Cardiac fibroblast (primary cell): ENCODE measurements at regions not wholly inside any gene's neighbourhood (a gene's known extent, or its start where the extent isn't known, plus 50 kb on each side); places are given as distances from the start of the nearest gene placed in this dataset.
"Not testable (repeated sequence)": the region's sequence is repeated elsewhere in the genome, so short reads cannot be mapped to it uniquely, and the experiment has no call there.

Experiments
- DNase-seq, 2 donors: peaks; one replicate each; pipeline versions ENCODE4 v3.0.0 to v3.0.0-alpha.2; 2010; ENCODE audit warnings: low read depth in 2 of 2
- H3K4me3 ChIP-seq, 2 donors: replicated peaks in 1 of 2; 1 replicate in 1 of 2; 2 replicates in 1 of 2; pipeline ENCODE4 v1.5.1; 2011; ENCODE audit warnings: low read depth in 2 of 2, low read length in 2 of 2, mild to moderate bottlenecking in 2 of 2, moderate library complexity in 1 of 2
- TF ChIP-seq, protein P1 (sequence below): IDR thresholded peaks from one replicate; pipeline ENCODE4 v1.5.1; 2011; ENCODE audit warnings: low read depth, mild to moderate bottlenecking, low read length, inconsistent platforms

DNA sequence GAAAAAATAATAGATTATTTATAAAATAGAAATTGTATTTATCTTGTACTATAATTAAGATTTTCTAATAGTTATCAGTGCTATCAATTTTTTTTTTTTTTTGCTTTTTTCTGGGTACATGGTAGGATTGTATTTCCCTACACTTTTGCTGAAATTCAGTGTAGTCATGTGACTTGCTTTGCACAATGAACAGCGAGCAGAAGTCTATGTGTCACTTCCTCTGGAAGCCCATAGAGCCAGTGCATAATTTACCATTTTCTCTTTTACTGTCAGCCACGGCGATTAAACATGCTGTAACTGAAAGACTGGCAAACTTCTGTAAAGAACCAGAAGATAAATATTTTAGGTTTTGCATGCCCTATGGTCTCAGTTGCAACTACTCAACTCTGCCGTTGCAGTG is 80.8 kb upstream of the PPP1R12A start:
- peak in 1 of 2 donors; percentile 16 for DNase-seq
- H3K4me3 ChIP-seq = no peak overlapping the region
- TF ChIP-seq, protein P1, sequence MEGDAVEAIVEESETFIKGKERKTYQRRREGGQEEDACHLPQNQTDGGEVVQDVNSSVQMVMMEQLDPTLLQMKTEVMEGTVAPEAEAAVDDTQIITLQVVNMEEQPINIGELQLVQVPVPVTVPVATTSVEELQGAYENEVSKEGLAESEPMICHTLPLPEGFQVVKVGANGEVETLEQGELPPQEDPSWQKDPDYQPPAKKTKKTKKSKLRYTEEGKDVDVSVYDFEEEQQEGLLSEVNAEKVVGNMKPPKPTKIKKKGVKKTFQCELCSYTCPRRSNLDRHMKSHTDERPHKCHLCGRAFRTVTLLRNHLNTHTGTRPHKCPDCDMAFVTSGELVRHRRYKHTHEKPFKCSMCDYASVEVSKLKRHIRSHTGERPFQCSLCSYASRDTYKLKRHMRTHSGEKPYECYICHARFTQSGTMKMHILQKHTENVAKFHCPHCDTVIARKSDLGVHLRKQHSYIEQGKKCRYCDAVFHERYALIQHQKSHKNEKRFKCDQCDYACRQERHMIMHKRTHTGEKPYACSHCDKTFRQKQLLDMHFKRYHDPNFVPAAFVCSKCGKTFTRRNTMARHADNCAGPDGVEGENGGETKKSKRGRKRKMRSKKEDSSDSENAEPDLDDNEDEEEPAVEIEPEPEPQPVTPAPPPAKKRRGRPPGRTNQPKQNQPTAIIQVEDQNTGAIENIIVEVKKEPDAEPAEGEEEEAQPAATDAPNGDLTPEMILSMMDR = no peak

DNA sequence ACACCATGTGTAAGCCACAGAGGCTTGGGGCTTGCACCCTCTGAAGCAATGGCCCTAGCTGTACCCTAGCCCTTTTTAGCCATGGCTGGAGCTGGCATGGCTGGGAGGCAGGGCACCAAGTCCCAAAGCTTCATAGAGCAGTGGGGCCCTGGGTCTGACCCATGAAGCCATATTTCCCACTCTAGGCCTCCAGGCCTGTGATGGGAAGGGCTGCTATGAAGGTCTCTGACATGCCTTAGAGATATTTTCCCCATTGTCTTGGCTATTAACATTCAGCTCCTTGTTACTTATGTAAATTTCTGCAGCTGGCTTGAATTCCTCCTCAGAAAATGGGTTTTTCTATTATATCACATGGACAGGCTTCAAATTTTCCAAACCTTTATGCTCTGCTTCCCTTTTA is 68.8 kb upstream of the PPP1R12A start:
- not testable (repeated sequence) for H3K4me3 ChIP-seq, DNase-seq

DNA sequence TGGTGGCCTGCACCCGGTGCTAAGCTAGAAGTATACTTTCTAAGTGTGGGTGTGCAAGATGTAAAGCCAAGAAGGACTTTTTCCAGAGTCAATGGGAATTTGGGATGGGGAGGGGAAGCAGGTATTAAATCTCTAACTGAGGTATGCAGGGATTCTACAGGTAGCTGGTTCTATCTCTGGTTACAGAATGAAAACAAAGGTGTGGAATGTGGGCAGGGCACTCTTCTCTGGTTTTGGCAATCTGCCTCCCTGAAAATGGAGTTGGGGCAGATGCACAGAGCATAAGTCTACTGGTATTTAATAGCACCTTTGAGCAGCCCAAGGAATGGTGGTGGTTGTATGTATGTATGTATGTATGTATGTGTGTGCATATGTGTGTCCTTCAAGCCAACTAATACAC is 66.7 kb upstream of the PPP1R12A start:
- DNase-seq = no peak
- no peak overlapping the region for H3K4me3 ChIP-seq
- TF ChIP-seq, protein P1 = no peak

DNA sequence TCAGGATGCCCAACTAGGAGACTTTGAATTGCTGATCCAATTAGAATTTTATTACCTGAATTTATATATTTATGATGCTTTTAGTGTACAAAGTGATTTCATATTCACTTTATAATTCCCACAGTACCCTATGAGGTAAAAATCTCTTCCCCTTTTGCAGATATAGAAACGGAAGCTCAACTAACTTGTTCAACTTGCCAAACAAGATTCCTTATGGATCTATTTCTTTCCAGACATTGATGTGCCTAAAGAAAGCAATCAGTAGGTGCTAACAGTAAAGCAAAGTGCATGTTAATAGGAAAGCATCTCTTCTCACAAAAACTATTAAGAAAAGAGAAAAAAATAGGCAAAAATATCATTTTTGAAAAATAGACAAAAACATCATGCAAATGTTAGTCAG is 65.9 kb upstream of the PPP1R12A start:
- no peak overlapping the region for H3K4me3 ChIP-seq
- DNase-seq = no peak
- TF ChIP-seq, protein P1 = no peak

DNA sequence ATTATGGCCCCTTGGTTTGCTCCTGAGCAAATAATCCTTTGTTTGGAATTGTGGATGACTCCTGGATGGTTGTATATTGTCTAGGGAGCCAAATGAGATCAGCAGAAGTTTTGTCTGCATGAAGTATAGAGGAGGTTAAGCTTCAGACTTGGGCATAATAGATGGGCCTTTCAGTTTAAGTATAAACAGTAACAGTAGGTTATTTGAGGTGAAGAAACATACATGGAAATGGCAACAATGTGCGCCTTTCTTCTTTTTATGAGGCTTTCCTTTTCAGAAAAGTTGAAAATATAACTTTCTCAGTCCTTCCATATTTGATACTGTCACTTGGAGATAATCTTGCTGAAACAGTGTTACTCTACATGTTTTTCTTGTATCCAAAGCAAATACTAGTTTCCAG is 63.7 kb upstream of the PPP1R12A start:
- TF ChIP-seq, protein P1 = no peak
- DNase-seq = no peak
- H3K4me3 ChIP-seq = no peak overlapping the region

DNA sequence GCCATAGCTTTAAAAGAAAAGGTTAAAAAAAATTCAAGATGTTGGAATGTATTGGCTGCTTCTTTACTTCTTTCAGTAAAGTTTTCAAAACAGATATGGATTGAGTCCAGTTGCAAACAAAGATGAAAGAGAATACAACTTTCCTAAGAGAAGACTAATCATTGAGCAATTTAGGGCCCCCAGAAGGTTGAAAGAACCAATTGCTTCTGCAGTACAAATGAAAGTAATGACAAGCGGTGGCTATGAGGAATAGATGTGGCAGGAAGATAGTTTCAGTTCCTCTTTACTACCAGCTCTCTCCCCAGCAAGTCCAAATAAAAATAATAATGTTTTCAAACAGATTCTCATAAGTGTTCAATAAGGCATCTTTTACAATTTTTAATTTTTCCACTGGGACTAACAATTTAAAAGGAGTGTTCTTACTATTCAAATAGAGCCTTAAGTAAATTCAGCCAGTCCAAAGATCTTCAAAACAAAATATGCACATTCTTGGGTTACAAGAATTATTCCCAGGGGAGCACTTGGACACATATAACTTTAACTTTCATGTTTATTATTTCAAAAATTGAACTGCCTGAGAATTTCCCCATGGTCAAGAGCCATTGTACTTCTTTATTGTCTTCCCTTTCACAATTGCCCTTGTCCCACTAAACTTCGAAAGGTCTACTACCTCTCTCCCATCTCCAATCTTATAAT is 62.3 kb upstream of the PPP1R12A start:
- no peak overlapping the region for H3K4me3 ChIP-seq
- peak; percentile 12 to 52 for DNase-seq
- TF ChIP-seq, protein P1 = no peak

DNA sequence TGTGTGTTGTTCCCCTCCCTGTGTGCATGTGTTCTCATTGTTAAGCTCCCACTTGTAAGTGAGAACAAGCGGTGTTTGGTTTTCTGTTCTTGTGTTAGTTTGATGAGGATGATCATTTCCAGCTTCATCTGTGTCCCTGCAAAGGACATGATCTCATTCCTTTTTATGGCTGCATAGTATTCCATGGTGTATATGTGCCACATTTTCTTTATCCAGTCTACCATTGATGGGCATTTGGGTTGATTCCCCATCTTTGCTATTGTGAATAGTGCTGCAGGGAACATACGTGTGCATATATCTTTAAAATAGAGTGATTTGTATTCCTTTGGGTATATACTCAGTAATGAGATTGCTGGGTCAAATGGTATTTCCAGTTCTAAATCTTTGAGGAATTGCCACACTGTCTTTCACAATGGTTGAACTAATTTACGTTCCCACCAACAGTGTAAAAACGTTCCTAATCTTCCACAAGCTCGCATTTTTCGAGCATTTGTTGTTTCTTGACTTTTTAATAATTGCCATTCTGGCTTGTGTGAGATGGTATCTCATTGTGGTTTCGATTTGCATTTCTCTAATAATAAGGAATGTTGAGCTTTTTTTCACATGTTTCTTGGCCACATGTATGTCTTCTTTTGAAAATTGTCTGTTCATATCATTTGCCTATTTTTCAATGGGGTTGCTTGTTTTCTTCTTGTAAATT is 60.6 kb upstream of the PPP1R12A start:
- not testable (repeated sequence) for DNase-seq, H3K4me3 ChIP-seq
